ENCODE measurements at regions not wholly inside any gene's neighbourhood (a gene's known extent, or its start where the extent isn't known, plus 50 kb on each side); places are given as distances from the start of the nearest gene placed in this dataset.

DNA sequence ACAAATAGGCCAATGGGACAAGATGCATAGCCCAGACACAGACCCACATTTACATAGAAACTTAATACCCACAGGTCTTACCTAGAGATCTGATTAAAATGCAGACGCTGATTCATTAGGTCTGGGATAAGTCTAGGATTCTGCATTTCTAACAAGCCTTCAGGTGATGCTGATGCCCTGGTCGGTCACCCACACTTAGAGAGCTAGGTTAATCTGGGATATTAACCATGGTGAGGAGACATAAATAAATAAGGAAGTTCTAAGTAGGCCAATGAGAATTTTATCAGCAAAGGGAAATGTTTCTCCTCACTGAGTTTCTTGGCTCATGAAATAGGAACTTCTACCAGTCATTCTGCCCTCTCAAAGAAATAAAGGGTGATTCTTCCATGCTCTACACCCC, 120.1 kb downstream of the BMP4 start:
- TF ChIP-seq, protein P1, sequence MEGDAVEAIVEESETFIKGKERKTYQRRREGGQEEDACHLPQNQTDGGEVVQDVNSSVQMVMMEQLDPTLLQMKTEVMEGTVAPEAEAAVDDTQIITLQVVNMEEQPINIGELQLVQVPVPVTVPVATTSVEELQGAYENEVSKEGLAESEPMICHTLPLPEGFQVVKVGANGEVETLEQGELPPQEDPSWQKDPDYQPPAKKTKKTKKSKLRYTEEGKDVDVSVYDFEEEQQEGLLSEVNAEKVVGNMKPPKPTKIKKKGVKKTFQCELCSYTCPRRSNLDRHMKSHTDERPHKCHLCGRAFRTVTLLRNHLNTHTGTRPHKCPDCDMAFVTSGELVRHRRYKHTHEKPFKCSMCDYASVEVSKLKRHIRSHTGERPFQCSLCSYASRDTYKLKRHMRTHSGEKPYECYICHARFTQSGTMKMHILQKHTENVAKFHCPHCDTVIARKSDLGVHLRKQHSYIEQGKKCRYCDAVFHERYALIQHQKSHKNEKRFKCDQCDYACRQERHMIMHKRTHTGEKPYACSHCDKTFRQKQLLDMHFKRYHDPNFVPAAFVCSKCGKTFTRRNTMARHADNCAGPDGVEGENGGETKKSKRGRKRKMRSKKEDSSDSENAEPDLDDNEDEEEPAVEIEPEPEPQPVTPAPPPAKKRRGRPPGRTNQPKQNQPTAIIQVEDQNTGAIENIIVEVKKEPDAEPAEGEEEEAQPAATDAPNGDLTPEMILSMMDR (IDR thresholded peaks at IDR 0.05) = no peak

DNA sequence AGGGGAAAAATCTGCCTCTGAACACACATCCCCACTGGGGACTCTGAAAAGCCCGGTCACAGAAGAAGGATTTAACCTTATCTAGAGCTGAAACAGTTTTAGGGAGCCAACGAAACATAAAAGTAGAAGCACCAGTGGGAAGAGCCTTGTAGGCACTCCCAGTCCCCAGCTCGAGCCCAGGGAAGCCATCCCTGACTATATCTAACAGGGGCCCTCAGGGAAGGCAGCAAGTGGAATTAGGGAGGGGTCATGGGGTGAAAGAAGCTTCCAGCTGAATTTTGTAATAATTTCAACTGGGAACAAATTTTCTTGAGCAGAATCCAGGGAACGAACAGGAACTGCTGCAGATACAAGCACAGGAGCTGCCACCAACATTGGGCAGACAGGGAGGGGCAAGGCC, 127.8 kb downstream of the BMP4 start:
- TF ChIP-seq, protein P1 (IDR thresholded peaks at IDR 0.05) = no peak

DNA sequence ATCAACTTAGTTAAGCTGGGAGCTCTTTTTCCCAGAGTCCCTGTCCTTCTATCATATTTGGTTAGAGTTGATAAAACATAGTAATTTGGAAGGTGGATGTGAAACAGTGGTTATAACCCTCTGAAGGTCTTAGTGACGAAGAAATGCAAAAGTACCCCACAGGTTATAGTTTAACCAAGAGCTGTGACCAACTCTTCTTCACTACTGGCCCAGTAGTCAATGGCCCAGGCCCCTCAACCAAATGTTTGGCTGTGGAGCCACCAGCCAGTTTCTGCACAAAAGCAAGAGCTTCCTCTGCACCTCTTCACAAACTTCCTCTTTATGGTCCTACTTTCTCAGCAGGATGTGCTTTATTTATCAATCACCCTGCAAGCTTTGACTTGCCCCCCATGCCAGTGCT, 132.6 kb downstream of the BMP4 start:
- TF ChIP-seq, protein P1 (IDR thresholded peaks at IDR 0.05) = no peak

DNA sequence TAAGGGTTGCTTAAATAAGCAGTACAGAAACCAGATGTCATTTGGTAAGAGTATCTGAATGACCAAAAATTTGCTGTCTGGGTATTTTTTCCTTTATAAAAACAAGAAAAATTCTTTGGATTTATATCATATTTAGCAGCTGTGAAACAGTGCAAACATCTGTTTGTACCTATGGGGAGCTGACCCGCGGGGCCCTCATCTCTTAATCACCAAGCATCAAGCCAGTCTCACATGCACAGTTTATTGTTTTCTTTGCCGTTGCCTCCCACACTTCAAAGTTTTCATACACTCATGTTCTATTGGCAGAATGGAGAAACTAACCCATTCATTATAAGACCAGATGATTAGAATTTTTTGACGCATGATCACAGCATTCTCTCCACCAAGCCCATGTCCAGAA, 142.2 kb downstream of the BMP4 start:
- TF ChIP-seq, protein P1 (IDR thresholded peaks at IDR 0.05) = no peak

DNA sequence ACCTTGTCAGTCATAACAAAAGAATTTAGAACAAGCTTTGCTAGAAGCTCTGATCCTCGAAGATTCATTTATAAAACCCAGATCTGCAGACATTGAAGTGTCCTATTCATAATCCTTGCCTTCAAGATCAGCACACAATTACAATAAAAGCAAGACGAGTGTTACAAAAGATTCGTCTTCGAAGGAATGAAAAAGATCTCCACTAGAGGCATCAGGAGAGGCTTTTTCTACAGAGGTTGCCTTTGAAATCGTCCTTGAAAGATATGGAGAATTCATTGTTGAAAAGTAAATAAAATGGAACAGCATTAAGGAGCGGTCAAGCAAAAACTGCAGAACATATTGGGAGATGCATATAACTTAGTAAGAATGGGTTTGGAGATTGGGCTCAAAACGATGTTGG, 146.4 kb downstream of the BMP4 start:
- TF ChIP-seq, protein P1 (IDR thresholded peaks at IDR 0.05) = no peak

DNA sequence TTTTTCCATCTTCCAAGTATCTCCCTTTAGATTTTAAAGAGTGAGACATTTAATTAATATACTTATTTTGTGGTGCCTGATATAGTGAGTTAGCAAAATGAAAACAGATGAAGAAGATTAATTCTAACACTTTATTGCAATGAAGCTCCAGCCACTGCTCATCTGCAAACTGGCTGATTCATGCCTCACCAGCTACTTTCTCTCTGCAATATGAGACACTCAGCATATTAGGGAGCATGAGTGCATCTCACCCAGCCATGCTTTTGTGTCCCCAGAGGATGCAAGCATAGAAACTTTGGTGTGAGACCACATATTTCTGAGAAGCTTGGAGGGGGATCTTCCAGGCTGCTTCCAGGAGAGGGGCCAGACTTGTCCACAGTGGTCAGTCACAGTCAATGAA, 148.6 kb downstream of the BMP4 start:
- TF ChIP-seq, protein P1 (IDR thresholded peaks at IDR 0.05) = no peak

DNA sequence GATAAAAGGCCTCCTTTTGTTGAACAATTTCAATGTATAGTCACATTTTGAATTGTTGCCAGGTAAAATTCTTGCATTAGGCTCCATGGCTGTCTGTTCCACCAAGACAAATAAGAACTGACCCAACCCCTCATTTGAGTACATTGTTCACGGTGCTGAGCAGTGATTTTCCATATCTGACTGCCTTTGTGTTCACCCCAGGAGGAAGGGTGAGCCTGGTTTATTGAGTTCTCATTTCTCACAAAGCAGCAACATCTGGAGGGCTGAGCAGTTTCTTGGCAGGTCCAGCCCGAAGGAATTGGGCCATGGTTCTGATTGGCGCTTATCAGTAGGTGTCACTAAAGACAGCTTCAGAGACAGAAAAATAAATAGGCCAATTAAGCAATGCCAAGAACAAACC, 149.1 kb downstream of the BMP4 start:
- TF ChIP-seq, protein P1 (IDR thresholded peaks at IDR 0.05) = no peak

DNA sequence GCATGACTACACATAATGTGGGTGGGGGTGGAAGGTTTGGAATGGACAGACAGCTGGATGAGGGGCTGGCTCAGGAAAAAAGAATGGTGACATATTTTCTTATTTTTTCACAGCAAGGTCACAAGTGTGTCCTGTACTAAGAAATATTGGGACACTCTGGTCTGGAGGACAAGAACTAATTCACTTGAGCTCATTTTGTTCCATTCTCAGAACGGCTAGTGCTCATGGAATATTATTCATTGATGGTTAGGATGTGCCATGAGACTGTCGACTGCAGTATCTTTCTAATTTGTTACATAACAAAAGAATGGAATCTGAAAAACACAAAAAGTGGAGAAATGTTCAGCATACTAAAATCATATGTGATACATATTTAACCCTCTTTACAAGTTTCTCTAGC, 149.5 kb downstream of the BMP4 start:
- TF ChIP-seq, protein P1 (IDR thresholded peaks at IDR 0.05) = no peak

Measured in LNCAP (cell line).